Heart left ventricle (tissue), 16 donors: ENCODE measurements at regions not wholly inside any gene's neighbourhood (a gene's known extent, or its start where the extent isn't known, plus 50 kb on each side); places are given as distances from the start of the nearest gene placed in this dataset.

ENCODE experiments used
- ATAC-seq, 4 donors: fragments of 200-7000 bp; cut with Tn5 transposase; one replicate each; pipeline ENCODE4 v1.9.1; 2020 to 2022; ENCODE audit warnings: moderate library complexity in 4 of 4, mild to moderate bottlenecking in 3 of 4, moderate number of reproducible peaks in 1 of 4
- DNase-seq, 5 donors: peaks; one replicate each; pipeline ENCODE4 v3.0.0-alpha.2; 2020
- H3K27ac ChIP-seq, 12 donors: fragments of 200-600 bp; sonication (generic) in 4 of 12; one replicate each; pipeline versions ENCODE4 v1.5.0 to v1.8.0; 2016 to 2022; ENCODE audit warnings: mild to moderate bottlenecking in 2 of 12
- H3K27me3 ChIP-seq, 9 donors: fragments of 200-600 bp; sonication (generic) in 2 of 9; one replicate each; pipeline versions ENCODE4 v1.5.1 to v1.8.0; 2016 to 2022; ENCODE audit warnings: mild to moderate bottlenecking in 3 of 9
- H3K36me3 ChIP-seq, 9 donors: fragments of 200-600 bp; sonication (generic) in 2 of 9; one replicate each; pipeline versions ENCODE4 v1.5.0 to v1.8.0; 2018 to 2022; ENCODE audit warnings: mild to moderate bottlenecking in 2 of 9
- H3K4me1 ChIP-seq, 12 donors: fragments of 200-600 bp; sonication (generic) in 4 of 12; one replicate each; pipeline versions ENCODE4 v1.5.0 to v1.8.0; 2016 to 2022; ENCODE audit warnings: mild to moderate bottlenecking in 3 of 12
- H3K4me3 ChIP-seq, 12 donors: fragments of 200-600 bp; sonication (generic) in 4 of 12; one replicate each; pipeline versions ENCODE4 v1.5.0 to v1.8.0; 2017 to 2022; ENCODE audit warnings: mild to moderate bottlenecking in 9 of 12, moderate library complexity in 4 of 12
- H3K9me3 ChIP-seq, 12 donors: fragments of 200-600 bp; sonication (generic) in 4 of 12; one replicate each; pipeline versions ENCODE4 v1.5.0 to v1.8.0; 2016 to 2022; ENCODE audit warnings: mild to moderate bottlenecking in 1 of 12
- POLR2A ChIP-seq, 2 donors: fragments of 450-650 bp; IDR thresholded peaks; one replicate each; pipeline ENCODE4 v1.6.1; 2017; ENCODE audit warnings: antibody characterized with exemption in 2 of 2, mild to moderate bottlenecking in 2 of 2, moderate library complexity in 2 of 2
- WGBS, 4 donors: extraction: QIAGEN DNeasy Blood & Tissue Kit in 2 of 4; methylation state at CpG; one replicate each; pipeline versions ENCODE4 v1.1.5 to v1.1.7; 2013 to 2018; 5-methylcytosine and 5-hydroxymethylcytosine counted together
- intact Hi-C, 10 donors: fragments of 100-400 bp; cut with DNase I; formaldehyde crosslinking; loops; one replicate each; pipeline versions ENCODE4 v1.11.1 to v1.14.2; 2022
- TF ChIP-seq, protein P1 (sequence below), 12 donors: fragments of 200-600 bp; sonication (generic) in 4 of 12; IDR thresholded peaks; one replicate each; pipeline versions ENCODE4 v1.5.0 to v1.8.0; 2018 to 2022; ENCODE audit warnings: antibody characterized with exemption in 12 of 12, mild to moderate bottlenecking in 5 of 12
- donor health status: ischemic (EF 13 %, LVEDD 7.1; RV severe dilation, severe dysfunction).
- donor health status: healthy with polysubstance abuse.
- donor health status: DM: no; HTN: yes; CAD: no.
- donor health status: DM: no; HTN: no; CAD: no.
- donor health status: ischemic (EF 25% LVEDD 6.9; RV normal size, moderate dysfunction).
- donor health status: ischemic (EF 25% LVEDD 5.7; RV mildly dilated, moderate dysfunction).
- donor health status: healthy.
- donor health status: DM: yes; HTN: yes; CAD: no.
- donor health status: ischemic (EF 35%, LVEDD 5.7; RV mildly dilated, moderate dysfunction).
- donor health status: nonischemic (EF 11% LVEDD 7.7; RV severe dilation, severe dysfunction).
- donor health status: DM: yes; HTN: yes; CAD: no.
- donor health status: PGD.
- donor health status: ischemic (EF 29% LVEDD 5.4; RV normal size, mild dysfunction).
- donor health status: nonischemic (EF 23%, LVEDD 6.1; RV moderate dilation, normal function).

DNA sequence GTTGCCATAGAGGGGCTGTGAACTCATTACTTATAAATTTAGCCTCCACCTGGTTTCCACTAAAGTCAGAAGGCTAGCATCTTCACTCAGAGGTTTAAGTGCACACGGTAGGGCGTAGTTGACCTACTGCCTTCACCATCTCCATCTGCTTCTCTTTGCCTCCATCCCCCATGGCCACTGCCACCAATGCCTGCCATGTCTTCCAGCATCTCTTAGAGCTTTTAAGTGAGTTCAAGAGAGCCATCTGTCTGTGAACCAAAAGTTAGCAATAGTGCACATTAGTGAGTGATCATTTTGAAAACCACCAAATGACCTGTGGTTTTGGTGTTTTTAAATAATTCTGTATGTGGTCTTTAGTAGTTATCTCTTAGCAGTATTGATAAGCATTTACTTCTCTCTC, 102.0 kb downstream of the DMRTA1 start:
- ATAC-seq (no peak), DNase-seq (no peak)
- H3K4me1 ChIP-seq: no peaks in the 10 kb centered on the region
- no peak overlapping the region for H3K4me3 ChIP-seq
- H3K27ac ChIP-seq: no peak overlapping the region
- no peak for TF ChIP-seq POLR2A (IDR thresholded peaks at IDR 0.05)
- TF ChIP-seq, protein P1, sequence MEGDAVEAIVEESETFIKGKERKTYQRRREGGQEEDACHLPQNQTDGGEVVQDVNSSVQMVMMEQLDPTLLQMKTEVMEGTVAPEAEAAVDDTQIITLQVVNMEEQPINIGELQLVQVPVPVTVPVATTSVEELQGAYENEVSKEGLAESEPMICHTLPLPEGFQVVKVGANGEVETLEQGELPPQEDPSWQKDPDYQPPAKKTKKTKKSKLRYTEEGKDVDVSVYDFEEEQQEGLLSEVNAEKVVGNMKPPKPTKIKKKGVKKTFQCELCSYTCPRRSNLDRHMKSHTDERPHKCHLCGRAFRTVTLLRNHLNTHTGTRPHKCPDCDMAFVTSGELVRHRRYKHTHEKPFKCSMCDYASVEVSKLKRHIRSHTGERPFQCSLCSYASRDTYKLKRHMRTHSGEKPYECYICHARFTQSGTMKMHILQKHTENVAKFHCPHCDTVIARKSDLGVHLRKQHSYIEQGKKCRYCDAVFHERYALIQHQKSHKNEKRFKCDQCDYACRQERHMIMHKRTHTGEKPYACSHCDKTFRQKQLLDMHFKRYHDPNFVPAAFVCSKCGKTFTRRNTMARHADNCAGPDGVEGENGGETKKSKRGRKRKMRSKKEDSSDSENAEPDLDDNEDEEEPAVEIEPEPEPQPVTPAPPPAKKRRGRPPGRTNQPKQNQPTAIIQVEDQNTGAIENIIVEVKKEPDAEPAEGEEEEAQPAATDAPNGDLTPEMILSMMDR (IDR thresholded peaks at IDR 0.05): no peak
- WGBS, 4 donors: 83 to 89% (median 86%) methylated on average over 2 of the region's 2 CpGs
- intact Hi-C loops: no loop called here
- H3K36me3 ChIP-seq: no peaks in the 10 kb centered on the region
- no peaks in the 10 kb centered on the region for H3K9me3 ChIP-seq
- H3K27me3 ChIP-seq: no peaks in the 10 kb centered on the region

DNA sequence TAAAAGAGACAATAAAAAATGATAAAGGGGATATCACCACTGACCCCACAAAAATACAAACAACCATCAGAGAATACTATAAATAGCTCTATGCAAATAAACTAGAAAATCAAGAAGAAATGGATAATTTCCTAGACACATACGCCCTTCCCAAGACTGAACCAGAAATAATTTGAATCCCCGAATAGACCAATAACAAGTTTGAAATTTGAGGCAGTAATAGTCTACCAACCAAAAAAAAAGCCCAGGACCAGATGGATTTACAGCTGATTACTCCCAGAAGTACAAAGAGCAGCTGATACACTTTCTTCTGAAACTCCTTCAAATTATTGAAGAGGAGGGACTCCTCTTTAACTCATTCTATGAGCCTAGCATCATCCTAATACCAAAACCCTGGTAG, 128.1 kb downstream of the DMRTA1 start:
- H3K4me3 ChIP-seq: no peak overlapping the region
- no peaks in the 10 kb centered on the region for H3K4me1 ChIP-seq
- no peak for DNase-seq
- peaks cover 0 to 40% (median 3%) of the 10 kb centered on the region in 12 donors for H3K9me3 ChIP-seq
- ATAC-seq: no peak
- no peak overlapping the region for H3K27ac ChIP-seq
- no peaks in the 10 kb centered on the region for H3K36me3 ChIP-seq
- H3K27me3 ChIP-seq: no peaks in the 10 kb centered on the region
- TF ChIP-seq, protein P1 (IDR thresholded peaks at IDR 0.05): no peak
- TF ChIP-seq POLR2A (IDR thresholded peaks at IDR 0.05): no peak
- intact Hi-C loops: no loop called here
- 71 to 86% (median 78%) methylated on average over 2 of the region's 2 CpGs for WGBS, 4 donors

DNA sequence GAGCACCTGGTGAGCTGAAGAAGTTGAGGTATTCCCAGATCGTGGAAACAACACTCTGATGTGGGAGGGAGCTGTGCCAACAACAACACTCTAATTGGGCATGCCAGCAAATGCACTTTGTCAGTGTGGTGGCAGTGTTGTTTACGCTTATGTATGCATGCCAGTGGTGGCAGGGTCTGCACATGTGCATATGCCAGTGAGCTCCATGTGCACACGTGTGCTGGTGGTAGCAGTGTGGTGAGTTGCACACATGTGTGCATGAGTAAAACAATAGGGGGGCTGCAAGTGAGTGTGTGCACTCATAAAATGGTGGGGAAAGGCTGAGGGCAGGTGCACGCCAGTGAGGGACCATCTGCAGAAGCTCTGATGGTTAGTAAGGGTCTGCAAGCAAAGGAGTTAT, 134.2 kb downstream of the DMRTA1 start:
- no peak overlapping the region for H3K27ac ChIP-seq
- ATAC-seq (no peak), DNase-seq (no peak)
- H3K4me1 ChIP-seq: no peaks in the 10 kb centered on the region
- H3K27me3 ChIP-seq: no peaks in the 10 kb centered on the region
- 56 to 76% (median 64%) methylated on average over 4 of the region's 4 CpGs for WGBS, 4 donors
- TF ChIP-seq POLR2A (IDR thresholded peaks at IDR 0.05): no peak
- TF ChIP-seq, protein P1 (IDR thresholded peaks at IDR 0.05): no peak
- H3K9me3 ChIP-seq: peaks cover 0 to 23% (median 2%) of the 10 kb centered on the region in 12 donors
- H3K36me3 ChIP-seq: no peaks in the 10 kb centered on the region
- no peak overlapping the region for H3K4me3 ChIP-seq
- intact Hi-C loops: no loop called here

DNA sequence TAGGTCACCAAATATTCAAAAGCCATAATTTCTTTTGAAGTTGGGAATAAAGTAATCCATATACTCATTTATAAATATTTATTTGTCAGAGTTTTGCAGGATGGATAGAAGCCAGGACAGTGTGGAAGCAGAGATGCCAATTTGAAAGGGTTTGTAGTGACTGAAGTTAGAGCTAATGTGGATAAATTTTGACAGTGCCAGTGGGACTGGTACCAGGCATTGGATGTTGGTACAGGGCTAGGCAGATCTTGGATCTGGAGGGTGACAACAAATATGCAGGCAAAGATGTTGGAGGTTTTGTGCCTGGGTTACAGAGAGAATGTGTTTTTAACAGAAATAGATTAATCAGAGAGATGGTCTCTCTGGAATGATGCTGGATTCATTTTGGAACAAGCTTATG, 135.6 kb downstream of the DMRTA1 start:
- Histone ChIP-seq H3K27ac (no peak overlapping the region), H3K4me3 (no peak overlapping the region), H3K36me3 (no peaks in the 10 kb centered on the region), H3K4me1 (no peaks in the 10 kb centered on the region), H3K9me3 (peaks cover 0 to 16% (median 2%) of the 10 kb centered on the region in 12 donors), H3K27me3 (no peaks in the 10 kb centered on the region)
- DNase-seq (no peak), ATAC-seq (no peak)
- TF ChIP-seq, protein P1 (IDR thresholded peaks at IDR 0.05): no peak
- TF ChIP-seq POLR2A (IDR thresholded peaks at IDR 0.05): no peak
- intact Hi-C loops: no loop called here
